Muscle of leg (tissue), 3 donors: ENCODE measurements at regions not wholly inside any gene's neighbourhood (a gene's known extent, or its start where the extent isn't known, plus 50 kb on each side); places are given as distances from the start of the nearest gene placed in this dataset.

ENCODE experiments used
- DNase-seq: peaks from one replicate; pipeline ENCODE4 v3.0.0; 2013
- H3K27ac ChIP-seq: one replicate; pipeline ENCODE4 v1.5.1; 2013; ENCODE audit warnings: mild to moderate bottlenecking, low read length, control low read depth
- H3K27me3 ChIP-seq: one replicate; pipeline ENCODE4 v1.6.1; 2013; ENCODE audit warnings: low read length; ENCODE audit not compliant: control insufficient read depth, insufficient read depth
- H3K36me3 ChIP-seq: one replicate; pipeline ENCODE4 v1.6.1; 2013; ENCODE audit warnings: low read length; ENCODE audit not compliant: control insufficient read depth, insufficient read depth
- H3K4me1 ChIP-seq: one replicate; pipeline ENCODE4 v1.6.1; 2013; ENCODE audit warnings: low read length; ENCODE audit not compliant: control insufficient read depth, insufficient read depth
- H3K4me3 ChIP-seq: one replicate; pipeline ENCODE4 v1.5.1; 2013; ENCODE audit warnings: low read length, control low read depth
- H3K9me3 ChIP-seq: replicated peaks from 2 replicates; pipeline ENCODE4 v1.6.1; 2013; ENCODE audit warnings: low read depth, low read length; ENCODE audit not compliant: control insufficient read depth
- WGBS: methylation state at CpG from one replicate; pipeline ENCODE4 v1.1.5; 2013; ENCODE audit warnings: missing lambda C conversion rate; ENCODE audit not compliant: insufficient coverage; 5-methylcytosine and 5-hydroxymethylcytosine counted together

DNA sequence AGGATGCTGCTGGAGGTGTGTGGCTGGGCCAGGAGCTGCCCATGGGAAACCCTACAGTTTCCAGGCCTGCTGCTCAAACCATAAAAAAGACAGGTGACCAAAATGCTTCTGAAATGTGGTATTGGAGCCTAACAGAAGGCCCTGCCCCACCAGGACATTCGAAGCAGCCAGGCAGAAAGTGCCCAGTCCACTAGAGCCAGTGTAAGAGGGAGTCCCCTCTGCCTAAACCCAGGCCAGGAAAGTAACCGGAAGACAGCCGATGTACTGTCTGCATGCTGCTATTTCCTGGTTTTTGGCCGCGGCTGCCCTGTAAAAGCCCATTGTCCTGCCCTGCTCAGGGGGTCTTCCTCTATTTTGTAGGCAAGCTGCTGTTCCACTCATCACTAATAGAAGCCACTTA, 150.7 kb upstream of the IRX2 start:
- WGBS: 60% methylated on average over 5 of the region's 5 CpGs
- Histone ChIP-seq H3K4me1 (no peaks in the 10 kb centered on the region), H3K36me3 (no peaks in the 10 kb centered on the region), H3K27me3 (no peaks in the 10 kb centered on the region), H3K9me3 (no peaks in the 10 kb centered on the region), H3K27ac (no peak overlapping the region), H3K4me3 (no peak overlapping the region)
- DNase-seq: no peak

DNA sequence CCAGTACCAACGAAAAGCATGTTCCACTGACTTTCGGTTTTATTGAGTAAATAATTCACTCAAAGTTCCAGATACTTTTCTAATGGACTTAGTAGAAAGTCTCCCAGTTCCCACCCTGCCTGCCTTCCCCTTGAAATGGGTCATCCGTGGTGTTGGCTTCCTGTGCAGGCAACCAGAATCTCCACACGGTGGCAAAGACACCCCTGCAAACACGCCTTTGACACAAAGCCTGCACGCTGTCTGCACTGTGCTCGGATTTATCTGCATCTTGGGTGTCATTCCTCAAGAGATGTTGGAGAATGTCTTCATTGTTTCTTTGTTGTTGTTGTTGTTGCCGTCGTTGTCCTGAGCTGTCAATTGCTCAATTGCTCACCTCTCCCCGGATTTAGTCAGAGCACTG, 150.0 kb upstream of the IRX2 start:
- WGBS: 76% methylated on average over 4 of the region's 10 CpGs
- no peak overlapping the region for H3K27ac ChIP-seq
- H3K9me3 ChIP-seq: no peaks in the 10 kb centered on the region
- H3K36me3 ChIP-seq: no peaks in the 10 kb centered on the region
- DNase-seq: no peak
- no peak overlapping the region for H3K4me3 ChIP-seq
- H3K27me3 ChIP-seq: no peaks in the 10 kb centered on the region
- H3K4me1 ChIP-seq: no peaks in the 10 kb centered on the region

DNA sequence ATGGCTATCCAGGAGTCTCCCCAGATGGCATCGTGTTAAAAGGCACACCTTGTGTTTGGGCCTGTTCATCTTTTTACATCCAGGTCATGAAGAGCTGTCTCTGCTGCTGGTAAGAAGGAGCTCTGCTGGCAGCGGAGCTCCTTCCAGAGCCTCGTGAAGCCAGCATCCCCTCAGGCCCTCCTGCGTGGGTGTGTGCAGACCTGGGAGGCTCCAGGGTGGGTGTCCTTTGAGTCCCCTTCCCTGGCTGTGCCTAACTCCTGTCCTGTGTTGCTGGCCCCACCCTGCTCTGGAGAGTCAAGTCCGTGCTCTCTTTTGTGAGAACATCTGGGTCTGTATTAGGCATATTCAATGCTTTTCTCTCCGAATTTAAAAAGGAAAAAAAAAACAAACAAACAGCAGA, 149.6 kb upstream of the IRX2 start:
- Histone ChIP-seq H3K36me3 (no peaks in the 10 kb centered on the region), H3K27me3 (no peaks in the 10 kb centered on the region), H3K27ac (no peak overlapping the region), H3K4me3 (no peak overlapping the region), H3K4me1 (no peaks in the 10 kb centered on the region), H3K9me3 (no peaks in the 10 kb centered on the region)
- 67% methylated on average over 4 of the region's 6 CpGs for WGBS
- no peak for DNase-seq

DNA sequence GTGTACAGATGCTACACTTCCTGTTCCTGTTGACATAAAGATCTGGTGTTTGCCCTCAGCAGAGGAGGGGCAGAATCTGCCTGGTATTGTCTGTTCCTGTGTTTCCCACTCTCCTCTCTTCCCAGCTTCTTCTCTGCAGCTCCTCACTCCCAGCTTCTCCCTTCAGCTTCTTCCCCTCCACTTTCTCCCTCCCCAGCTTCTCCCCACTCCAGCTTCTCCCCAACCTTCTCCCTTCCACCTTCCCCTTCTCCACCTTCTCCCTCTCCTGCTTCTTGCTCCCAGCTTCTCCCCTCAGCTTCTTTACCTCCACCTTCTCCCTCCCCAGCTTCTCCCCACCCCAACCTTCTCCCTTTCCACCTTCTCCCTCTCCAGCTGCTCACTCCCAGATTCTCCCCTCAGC, 148.9 kb upstream of the IRX2 start:
- no peak for DNase-seq
- Histone ChIP-seq H3K27me3 (no peaks in the 10 kb centered on the region), H3K4me1 (no peaks in the 10 kb centered on the region), H3K27ac (no peak overlapping the region), H3K9me3 (no peaks in the 10 kb centered on the region), H3K4me3 (no peak overlapping the region), H3K36me3 (no peaks in the 10 kb centered on the region)

DNA sequence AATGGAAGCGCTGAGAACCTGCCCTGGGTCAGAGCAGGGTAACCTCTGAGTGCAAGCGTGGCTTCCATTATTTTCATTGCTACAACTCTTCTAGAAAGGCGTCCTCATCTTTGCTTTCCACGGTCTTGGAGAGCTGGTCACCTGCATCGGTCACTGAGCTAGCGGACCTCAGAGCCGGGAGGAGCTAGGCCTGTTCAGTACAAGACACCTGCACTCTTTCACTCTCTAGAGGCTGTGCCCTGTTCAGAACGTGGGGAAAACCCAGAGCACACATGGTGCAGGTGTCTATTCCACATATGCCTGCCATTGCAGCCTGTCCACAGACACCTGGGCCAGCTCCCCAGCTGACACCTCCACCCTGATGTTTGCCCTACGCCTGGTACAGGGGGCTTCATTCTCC, 147.8 kb upstream of the IRX2 start:
- no peak overlapping the region for H3K27ac ChIP-seq
- 81% methylated on average over 9 of the region's 9 CpGs for WGBS
- H3K4me1 ChIP-seq: no peaks in the 10 kb centered on the region
- H3K9me3 ChIP-seq: no peaks in the 10 kb centered on the region
- no peak for DNase-seq
- no peaks in the 10 kb centered on the region for H3K36me3 ChIP-seq
- H3K4me3 ChIP-seq: no peak overlapping the region
- H3K27me3 ChIP-seq: no peaks in the 10 kb centered on the region

DNA sequence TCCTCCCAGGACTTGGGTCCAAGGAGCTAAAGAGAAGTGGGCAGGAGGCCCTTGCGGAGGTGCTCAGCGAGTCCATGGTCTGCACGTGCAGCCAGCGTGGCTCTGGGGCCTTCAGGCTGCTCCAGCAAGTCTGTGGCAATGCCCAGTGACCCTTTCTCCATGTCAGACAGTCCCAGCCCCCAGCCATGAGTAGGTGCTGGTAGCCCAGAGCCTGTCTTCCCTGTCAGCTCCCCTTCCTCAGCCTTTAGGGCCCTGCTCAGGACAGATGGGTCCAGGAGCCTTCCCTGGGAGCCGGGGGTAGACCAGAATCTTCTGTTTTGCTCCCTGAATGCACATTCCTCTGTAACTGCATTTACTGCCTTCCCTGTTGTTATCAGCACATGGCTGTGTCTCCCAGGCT, 147.2 kb upstream of the IRX2 start:
- H3K27ac ChIP-seq: no peak overlapping the region
- 28% methylated on average over 2 of the region's 5 CpGs for WGBS
- H3K4me3 ChIP-seq: no peak overlapping the region
- DNase-seq: no peak
- H3K27me3 ChIP-seq: no peaks in the 10 kb centered on the region
- no peaks in the 10 kb centered on the region for H3K4me1 ChIP-seq
- no peaks in the 10 kb centered on the region for H3K36me3 ChIP-seq
- H3K9me3 ChIP-seq: no peaks in the 10 kb centered on the region

DNA sequence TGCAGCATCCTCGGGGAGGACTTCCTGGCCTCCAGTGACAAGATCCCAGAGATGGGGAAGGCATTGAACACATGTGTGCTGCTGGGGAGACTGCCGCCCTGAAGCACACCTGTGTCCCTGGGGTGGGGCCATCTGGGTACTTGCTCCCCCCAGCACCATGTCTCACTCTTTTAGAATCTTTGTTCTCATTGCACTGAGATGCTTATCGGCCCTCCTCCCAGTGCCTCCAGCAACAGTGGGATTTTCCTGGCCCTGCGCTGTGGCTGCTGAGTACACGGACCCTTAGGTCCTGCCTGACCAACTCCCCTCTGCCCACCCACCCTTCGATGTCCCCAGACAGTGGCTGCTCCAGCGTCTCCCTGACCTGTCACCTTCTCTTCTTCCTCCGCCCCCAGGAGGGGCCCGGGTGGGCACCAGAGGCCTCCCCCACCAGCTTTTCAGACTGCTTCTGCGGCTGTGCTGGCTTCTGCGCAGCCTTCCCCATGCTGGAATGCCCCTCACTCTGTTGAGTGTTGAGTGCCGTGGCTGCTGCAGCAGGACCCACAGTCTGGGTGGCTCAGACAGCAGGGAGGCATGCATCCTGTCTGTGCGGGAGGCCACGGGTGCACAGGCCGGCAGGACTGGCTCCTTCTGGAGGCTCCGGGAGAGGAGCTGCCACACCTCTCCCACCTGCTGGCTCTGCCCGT, 145.9 kb upstream of the IRX2 start:
- H3K9me3 ChIP-seq: no peaks in the 10 kb centered on the region
- WGBS: 80% methylated on average over 16 of the region's 17 CpGs
- no peak for DNase-seq

DNA sequence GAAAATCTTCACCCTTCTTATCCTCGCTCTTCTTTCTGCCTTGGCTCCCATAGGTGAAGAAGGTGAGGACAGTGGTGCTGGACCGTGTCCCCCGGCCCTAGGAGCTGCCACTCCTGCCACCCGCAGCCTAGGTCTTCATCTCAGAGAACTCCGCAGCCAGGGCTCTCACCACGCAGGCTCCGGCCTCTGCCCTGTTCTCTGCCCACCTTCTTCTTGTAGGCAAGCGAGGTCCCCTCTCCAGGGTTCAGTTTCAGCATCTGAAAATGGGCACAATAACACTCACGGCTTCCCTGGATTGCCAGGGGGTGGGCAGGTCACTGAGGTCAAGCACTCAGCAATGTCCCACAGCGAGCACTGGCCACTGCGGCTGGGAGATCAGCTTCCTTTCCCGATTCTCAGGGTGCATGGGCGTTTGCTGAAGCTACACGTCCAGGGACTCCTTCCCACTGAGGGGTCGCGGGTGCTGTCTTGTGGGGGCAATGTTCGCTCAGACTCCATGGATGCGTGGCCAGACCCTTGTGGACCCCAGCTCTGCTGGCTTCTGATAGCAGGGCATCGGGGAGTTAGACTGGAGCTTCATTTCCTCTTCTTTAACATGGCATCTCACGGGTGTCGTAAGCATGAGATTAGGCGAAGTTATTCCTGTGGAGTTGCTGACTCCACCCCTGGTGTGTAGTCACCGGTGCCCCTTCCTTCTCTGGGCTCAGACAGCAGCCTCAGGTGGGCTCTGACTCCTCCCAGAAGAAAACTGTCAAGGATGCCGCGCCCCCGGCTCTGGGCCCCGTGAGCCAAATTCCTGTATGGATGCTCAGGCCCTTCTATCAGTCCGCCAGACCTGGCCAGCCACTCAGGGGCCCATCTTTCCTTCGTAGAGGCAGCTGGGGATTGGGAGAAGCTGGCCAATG, 145.1 kb upstream of the IRX2 start:
- H3K36me3 ChIP-seq: no peaks in the 10 kb centered on the region
- no peaks in the 10 kb centered on the region for H3K4me1 ChIP-seq
- no peaks in the 10 kb centered on the region for H3K9me3 ChIP-seq
- no peak overlapping the region for H3K27ac ChIP-seq
- no peak overlapping the region for H3K4me3 ChIP-seq
- no peak for DNase-seq
- WGBS: 71% methylated on average over 26 of the region's 29 CpGs
- no peaks in the 10 kb centered on the region for H3K27me3 ChIP-seq

More for the DNA sequence above, 145.9 kb upstream of the IRX2 start:
- Histone ChIP-seq H3K36me3 (no peaks in the 10 kb centered on the region), H3K27me3 (no peaks in the 10 kb centered on the region), H3K4me3 (no peak overlapping the region), H3K4me1 (no peaks in the 10 kb centered on the region), H3K27ac (no peak overlapping the region)

DNA sequence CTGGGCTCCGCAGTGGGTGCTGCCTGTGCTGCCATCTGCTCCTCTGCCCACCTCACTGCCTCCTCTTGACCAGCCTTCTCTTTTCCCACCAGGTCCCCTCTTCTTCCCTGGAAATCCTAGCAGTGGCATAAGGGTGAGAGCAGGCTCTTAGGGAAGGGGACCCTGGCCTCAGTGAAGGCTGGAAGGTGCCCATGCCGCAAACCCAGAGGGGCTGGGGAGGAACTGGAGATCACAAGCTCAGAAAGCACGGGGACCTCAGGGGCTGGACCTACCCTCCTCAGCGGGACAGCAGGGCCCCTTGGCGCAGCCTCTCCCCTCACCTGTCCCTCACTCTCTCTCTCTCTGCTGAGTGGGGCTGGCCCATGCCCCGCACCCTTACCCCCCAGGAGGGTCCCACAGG, 144.4 kb upstream of the IRX2 start:
- no peaks in the 10 kb centered on the region for H3K4me1 ChIP-seq
- no peak overlapping the region for H3K4me3 ChIP-seq
- no peak for DNase-seq
- no peaks in the 10 kb centered on the region for H3K36me3 ChIP-seq
- no peaks in the 10 kb centered on the region for H3K9me3 ChIP-seq
- H3K27me3 ChIP-seq: no peaks in the 10 kb centered on the region
- H3K27ac ChIP-seq: no peak overlapping the region
- WGBS: 90% methylated on average over 3 of the region's 6 CpGs

DNA sequence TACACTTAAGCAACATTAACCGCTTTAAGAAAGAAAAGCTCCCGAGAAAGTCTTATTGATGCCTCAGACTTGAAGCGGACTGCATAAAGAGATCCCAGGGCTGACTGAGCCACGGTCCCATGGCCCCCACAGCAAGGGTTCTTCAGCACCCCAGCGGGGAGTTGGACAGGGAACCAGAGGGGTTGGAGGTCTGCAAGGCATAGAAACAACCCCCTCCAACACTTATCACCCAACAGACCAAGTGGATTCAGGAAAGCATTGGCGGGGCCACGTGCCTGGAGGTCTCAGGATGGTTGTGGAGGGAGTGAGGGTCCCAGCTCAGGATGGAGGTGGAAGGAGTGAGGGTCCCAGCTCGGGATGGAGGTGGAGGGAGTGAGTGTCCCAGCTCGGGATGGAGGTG, 143.7 kb upstream of the IRX2 start:
- Histone ChIP-seq H3K9me3 (no peaks in the 10 kb centered on the region), H3K4me1 (no peaks in the 10 kb centered on the region), H3K27ac (no peak overlapping the region), H3K36me3 (no peaks in the 10 kb centered on the region), H3K27me3 (no peaks in the 10 kb centered on the region), H3K4me3 (no peak overlapping the region)
- whole genome bisulfite sequencing: 68% methylated on average over 5 of the region's 9 CpGs
- no peak for DNase-seq
